NCI-H2081 (cell line): ENCODE measurements at regions not wholly inside any gene's neighbourhood (a gene's known extent, or its start where the extent isn't known, plus 50 kb on each side); places are given as distances from the start of the nearest gene placed in this dataset.

Experiments
- DNase-seq, 2 experiments: peaks; one replicate each; lab custom pipeline; 2025; lab: John Stamatoyannopoulos, UW

GRCh38 chr13:33891196-33891742 lies 73.3 kb downstream of the RFC3 start:
- no peak for DNase-seq

- no peak for DNase-seq
Observed at GRCh38 chr13:33893559-33893958, 75.6 kb downstream of the RFC3 start.

GRCh38 chr13:33904431-33904830 lies 86.5 kb downstream of the RFC3 start:
- DNase-seq, result no peak

- DNase-seq, result no peak
Observed at GRCh38 chr13:33908116-33908515, 90.2 kb downstream of the RFC3 start.

- no peak for DNase-seq
Observed at GRCh38 chr13:33910255-33910654, 92.3 kb downstream of the RFC3 start.

GRCh38 chr13:33911521-33911920 lies 93.6 kb downstream of the RFC3 start:
- DNase-seq, result no peak

GRCh38 chr13:33913829-33914228 lies 95.9 kb downstream of the RFC3 start:
- peak in 1 of 2 experiments; percentile 18 for DNase-seq

GRCh38 chr13:33917190-33917589 lies 99.2 kb downstream of the RFC3 start:
- DNase-seq, result no peak

- DNase-seq, result no peak
Observed at GRCh38 chr13:33918199-33918932, 100.4 kb downstream of the RFC3 start.

GRCh38 chr13:33919120-33919519 lies 101.2 kb downstream of the RFC3 start:
- no peak for DNase-seq

GRCh38 chr13:33925563-33925962 lies 107.6 kb downstream of the RFC3 start:
- DNase-seq, result no peak

- DNase-seq, result no peak
Observed at GRCh38 chr13:33927315-33927714, 109.4 kb downstream of the RFC3 start.

- DNase-seq, result peak; percentile 57 to 69
Observed at GRCh38 chr13:33931397-33932311, 113.7 kb downstream of the RFC3 start.

GRCh38 chr13:33932769-33933406 lies 114.9 kb downstream of the RFC3 start:
- DNase-seq, result no peak

GRCh38 chr13:33933810-33934209 lies 115.9 kb downstream of the RFC3 start:
- DNase-seq, result no peak

GRCh38 chr13:33934343-33934742 lies 116.4 kb downstream of the RFC3 start:
- DNase-seq, result no peak

GRCh38 chr13:33934951-33935371 lies 117.0 kb downstream of the RFC3 start:
- DNase-seq, result no peak

- DNase-seq, result no peak
Observed at GRCh38 chr13:33935969-33936368, 118.0 kb downstream of the RFC3 start.

GRCh38 chr13:33937373-33938098 lies 119.6 kb downstream of the RFC3 start:
- no peak for DNase-seq

- DNase-seq, result no peak
Observed at GRCh38 chr13:33940256-33940655, 122.3 kb downstream of the RFC3 start.

- no peak for DNase-seq
Observed at GRCh38 chr13:33940898-33941297, 122.9 kb downstream of the RFC3 start.

GRCh38 chr13:33945477-33945876 lies 127.5 kb downstream of the RFC3 start:
- no peak for DNase-seq
